GM12878 (cell line): ENCODE measurements at regions not wholly inside any gene's neighbourhood (a gene's known extent, or its start where the extent isn't known, plus 50 kb on each side); places are given as distances from the start of the nearest gene placed in this dataset.

Experiments used
- ATAC-seq: fragments of 200-7000 bp; cut with Tn5 transposase; 3 replicates; pipeline ENCODE4 v1.9.1; 2020; ENCODE audit warnings: mild to moderate bottlenecking, moderate library complexity
- BruUV-seq: library from RNA; stranded (reverse); fragments of 400-500 nt; replicated peaks from 2 replicates; lab custom pipeline; 2021; lab: Mats Ljungman, UMichigan
- CTCF ChIA-PET: fragments of 300-600 bp; sonication (Branson Sonifier 250); formaldehyde crosslinking; extraction: SDS; loops from one replicate; lab custom pipeline; 2021; ENCODE audit warnings: inconsistent platforms; lab: Yijun Ruan, JAX
- POLR2A ChIA-PET: fragments of 350-600 bp; formaldehyde crosslinking; extraction: SDS; loops from one replicate; lab custom pipeline; 2021; ENCODE audit warnings: inconsistent platforms; lab: Charles Lee
- RAD21 ChIA-PET: fragments of 300-600 bp; sonication (Branson Sonifier 250); formaldehyde crosslinking; loops from one replicate; lab custom pipeline; 2023; ENCODE audit warnings: antibody characterized with exemption; ENCODE audit not compliant: unreplicated experiment; lab: Charles Lee
- SMC1A ChIA-PET: fragments of 300-600 bp; sonication (Branson Sonifier 250); formaldehyde crosslinking; loops from one replicate; lab custom pipeline; 2023; ENCODE audit not compliant: unreplicated experiment, uncharacterized antibody; lab: Charles Lee
- DNase-seq: peaks from one replicate; pipeline ENCODE4 v3.0.0-alpha.2; 2011; ENCODE audit warnings: low read depth, low spot score
- FAIRE-seq: peaks from 3 replicates; lab custom pipeline; 2011; peaks lifted over from hg19 to GRCh38; lab: Jason Lieb, UNC
- H2AFZ ChIP-seq: 2 replicates; pipeline ENCODE4 v1.6.0; 2011; ENCODE audit warnings: low read depth, low read length, control low read depth; ENCODE audit not compliant: control insufficient read depth
- H3K27ac ChIP-seq: 2 replicates; pipeline ENCODE4 v1.5.1; 2011; ENCODE audit warnings: control low read depth; ENCODE audit not compliant: control insufficient read depth, insufficient read depth
- H3K27me3 ChIP-seq, 2 experiments: replicated peaks in 1 of 2; 2 replicates each; pipeline versions ENCODE4 v1.6.0 to v1.6.1; 2011; ENCODE audit warnings: low read length in 1 of 2; ENCODE audit not compliant: control insufficient read depth in 2 of 2, insufficient read depth in 2 of 2
- H3K36me3 ChIP-seq, 2 experiments: 2 replicates each; pipeline ENCODE4 v1.5.1; 2011; ENCODE audit warnings: low read length in 1 of 2; ENCODE audit not compliant: control insufficient read depth in 2 of 2, insufficient read depth in 2 of 2
- H3K4me1 ChIP-seq: 2 replicates; pipeline ENCODE4 v1.6.1; 2011; ENCODE audit warnings: mild to moderate bottlenecking, low read length, moderate library complexity, mixed read lengths; ENCODE audit not compliant: control insufficient read depth, insufficient read depth
- H3K4me2 ChIP-seq: 2 replicates; pipeline ENCODE4 v1.6.0; 2011; ENCODE audit warnings: control low read depth; ENCODE audit not compliant: control insufficient read depth, insufficient read depth
- H3K4me3 ChIP-seq: fragments of 200-600 bp; sonication (generic); 2 replicates; pipeline ENCODE4 v1.5.1; 2016
- H3K79me2 ChIP-seq: 2 replicates; pipeline ENCODE4 v1.6.0; 2011; ENCODE audit warnings: low read length; ENCODE audit not compliant: control insufficient read depth, insufficient read depth
- H3K9ac ChIP-seq: 2 replicates; pipeline ENCODE4 v1.8.0; 2011; ENCODE audit warnings: low read length, control low read depth, mixed read lengths; ENCODE audit not compliant: control insufficient read depth, insufficient read depth
- H3K9me3 ChIP-seq: replicated peaks from 3 replicates; pipeline ENCODE4 v1.5.1; 2011; ENCODE audit warnings: mild to moderate bottlenecking, low read length; ENCODE audit not compliant: control insufficient read depth, insufficient read depth
- H4K20me1 ChIP-seq: 2 replicates; pipeline ENCODE4 v1.6.0; 2011; ENCODE audit not compliant: control insufficient read depth, insufficient read depth
- FOXK2 ChIP-seq: fragments of 450-650 bp; IDR thresholded peaks from 2 replicates; pipeline ENCODE4 v1.6.1; 2017; ENCODE audit warnings: mild to moderate bottlenecking, moderate library complexity
- HDGF ChIP-seq: fragments of 450-650 bp; IDR thresholded peaks from 2 replicates; pipeline ENCODE4 v1.6.1; 2016; ENCODE audit warnings: antibody characterized with exemption
- IKZF2 ChIP-seq, 2 experiments: fragments of 450-650 bp; IDR thresholded peaks; 2 replicates each; pipeline ENCODE4 v1.6.1; 2017; ENCODE audit warnings: mild to moderate bottlenecking in 2 of 2, moderate library complexity in 2 of 2
- JUNB ChIP-seq: IDR thresholded peaks from 2 replicates; pipeline ENCODE4 v1.6.1; 2016; ENCODE audit warnings: antibody characterized with exemption, mild to moderate bottlenecking
- MAX ChIP-seq: IDR thresholded peaks from 2 replicates; pipeline ENCODE4 v1.6.1; 2012; ENCODE audit warnings: low read depth, low read length, improper control_type of control experiment
- MXI1 ChIP-seq: fragments of 150-350 bp; IDR thresholded peaks from 2 replicates; pipeline ENCODE4 v1.6.1; 2011; ENCODE audit warnings: low read depth, mild to moderate bottlenecking, inconsistent platforms, low read length, improper control_type of control experiment
- NR2C1 ChIP-seq: fragments of 450-650 bp; IDR thresholded peaks from 2 replicates; pipeline ENCODE4 v1.6.1; 2017; ENCODE audit warnings: antibody characterized with exemption, mild to moderate bottlenecking, moderate library complexity
- PAX5 ChIP-seq: IDR thresholded peaks from 2 replicates; pipeline ENCODE4 v1.6.1; 2011; ENCODE audit warnings: low read depth, low read length, borderline replicate concordance
- RB1 ChIP-seq: fragments of 450-650 bp; formaldehyde crosslinking; IDR thresholded peaks from 2 replicates; pipeline ENCODE4 v1.6.1; 2017; ENCODE audit warnings: mild to moderate bottlenecking, borderline replicate concordance
- SIN3A ChIP-seq: IDR thresholded peaks from 2 replicates; pipeline ENCODE4 v1.6.1; 2012; ENCODE audit warnings: low read depth, low read length, improper control_type of control experiment
- SUPT20H ChIP-seq: IDR thresholded peaks from 2 replicates; pipeline ENCODE4 v1.6.1; 2011; ENCODE audit warnings: low read depth, mild to moderate bottlenecking, low read length, moderate library complexity, borderline replicate concordance; ENCODE audit not compliant: control insufficient read depth
- ZBED1 ChIP-seq: IDR thresholded peaks from 2 replicates; pipeline ENCODE4 v1.6.1; 2016; ENCODE audit warnings: borderline replicate concordance
- ZBTB33 ChIP-seq: fragments of 450-650 bp; IDR thresholded peaks from 2 replicates; pipeline ENCODE4 v1.6.1; 2017; ENCODE audit warnings: mild to moderate bottlenecking
- ZBTB4 ChIP-seq: fragments of 450-650 bp; formaldehyde crosslinking; IDR thresholded peaks from 2 replicates; pipeline ENCODE4 v1.4.0; 2022; ENCODE audit warnings: mild to moderate bottlenecking, moderate library complexity
- ZNF24 ChIP-seq: fragments of 450-650 bp; IDR thresholded peaks from 2 replicates; pipeline ENCODE4 v1.6.1; 2017; ENCODE audit warnings: antibody characterized with exemption, mild to moderate bottlenecking
- WGBS: methylation state at CpG from one replicate; pipeline ENCODE4 v1.1.6; 2016; ENCODE audit warnings: low lambda C conversion rate; ENCODE audit not compliant: insufficient replicate concordance, insufficient coverage; ENCODE audit errors: missing lambda C conversion rate; 5-methylcytosine and 5-hydroxymethylcytosine counted together
- in situ Hi-C: fragments of 300-500 bp; cut with MboI; formaldehyde crosslinking; loops from 9 replicates; pipeline ENCODE4 v1.14.3; 2018; ENCODE audit warnings: mixed read lengths
- intact Hi-C: fragments of 100-400 bp; cut with micrococcal nuclease; formaldehyde crosslinking; loops from one replicate; pipeline ENCODE4 v1.14.2; 2022; ENCODE audit not compliant: unreplicated experiment

- Histone ChIP-seq H3K9ac (no peak overlapping the region), H4K20me1 (no peaks in the 10 kb centered on the region), H3K27me3 (no peaks in the 10 kb centered on the region; a peak in 2 of 4 replicates), H3K27ac (no peak overlapping the region), H3K4me2 (no peak overlapping the region), H3K4me1 (no peaks in the 10 kb centered on the region), H3K36me3 (no peaks in the 10 kb centered on the region), H3K79me2 (no peaks in the 10 kb centered on the region), H2AFZ (no peak overlapping the region), H3K9me3 (no peaks in the 10 kb centered on the region), H3K4me3 (no peak overlapping the region)
- FAIRE-seq: no peak
- BruUV-seq: no TSS peak
- TF ChIP-seq SUPT20H (no peak), SIN3A (no peak), MXI1 (no peak), MAX (no peak), PAX5 (no peak), NR2C1 (no peak), RB1 (no peak)
- CTCF ChIA-PET: interaction anchor here (1.1 kb wide), 1 partner anchor 8 kb away, joined by 5 read pairs; no protein-coding TSS in a partner anchor
- DNase-seq: no peak
- in situ Hi-C loops (no loop called here), intact Hi-C loops (no loop called here)
- no peak for ATAC-seq
- POLR2A ChIA-PET: no interaction called here
- SMC1A ChIA-PET: interaction anchor here (0.8 to 1.0 kb wide), 2 partner anchors 9 to 81 kb away, joined by 3 read pairs; no protein-coding TSS in a partner anchor
- 43% methylated on average over 3 of the region's 3 CpGs for WGBS
- RAD21 ChIA-PET: no interaction called here
Observed at GRCh38 chr3:17885986-17886385, 143.6 kb upstream of the TBC1D5 start.

GRCh38 chr3:17882981-17883380 is 140.6 kb upstream of the TBC1D5 start:
- ChIA-PET SMC1A (no interaction called here), CTCF (interaction anchor here (1.8 kb wide), 1 partner anchor 11 kb away, joined by 10 read pairs; no protein-coding TSS in a partner anchor), RAD21 (no interaction called here), POLR2A (no interaction called here)
- WGBS: 59% methylated on average over 2 of the region's 2 CpGs
- no peaks in the 10 kb centered on the region for H3K4me1 ChIP-seq
- no peak for FAIRE-seq
- no peaks in the 10 kb centered on the region for H3K9me3 ChIP-seq
- no peaks in the 10 kb centered on the region for H4K20me1 ChIP-seq
- no peak for DNase-seq
- H3K27me3 ChIP-seq: no peaks in the 10 kb centered on the region; a peak in 2 of 4 replicates
- intact Hi-C loops (no loop called here), in situ Hi-C loops (no loop called here)
- no peak overlapping the region for H2AFZ ChIP-seq
- BruUV-seq: no TSS peak
- H3K4me2 ChIP-seq: no peak overlapping the region
- H3K9ac ChIP-seq: no peak overlapping the region
- no peak overlapping the region for H3K27ac ChIP-seq
- H3K4me3 ChIP-seq: no peak overlapping the region
- H3K36me3 ChIP-seq: no peaks in the 10 kb centered on the region
- no peaks in the 10 kb centered on the region for H3K79me2 ChIP-seq
- no peak for ATAC-seq
- TF ChIP-seq FOXK2 (no peak), IKZF2 (IDR thresholded peaks at IDR 0.05) (no peak), ZBED1 (no peak), ZBTB33 (no peak), ZNF24 (no peak), ZBTB4 (CRISPR knock-in tag) (no peak), HDGF (no peak), JUNB (no peak)
